Kasumi-1 (cell line): ENCODE measurements at regions not wholly inside any gene's neighbourhood (a gene's known extent, or its start where the extent isn't known, plus 50 kb on each side); places are given as distances from the start of the nearest gene placed in this dataset.

ENCODE experiments used
- DNase-seq, 2 experiments: peaks; one replicate each; lab custom pipeline; 2025; lab: John Stamatoyannopoulos, UW

- DNase-seq, result no peak
Observed at GRCh38 chr6:105966481-105966880, 119.7 kb upstream of the PRDM1 start.

DNA sequence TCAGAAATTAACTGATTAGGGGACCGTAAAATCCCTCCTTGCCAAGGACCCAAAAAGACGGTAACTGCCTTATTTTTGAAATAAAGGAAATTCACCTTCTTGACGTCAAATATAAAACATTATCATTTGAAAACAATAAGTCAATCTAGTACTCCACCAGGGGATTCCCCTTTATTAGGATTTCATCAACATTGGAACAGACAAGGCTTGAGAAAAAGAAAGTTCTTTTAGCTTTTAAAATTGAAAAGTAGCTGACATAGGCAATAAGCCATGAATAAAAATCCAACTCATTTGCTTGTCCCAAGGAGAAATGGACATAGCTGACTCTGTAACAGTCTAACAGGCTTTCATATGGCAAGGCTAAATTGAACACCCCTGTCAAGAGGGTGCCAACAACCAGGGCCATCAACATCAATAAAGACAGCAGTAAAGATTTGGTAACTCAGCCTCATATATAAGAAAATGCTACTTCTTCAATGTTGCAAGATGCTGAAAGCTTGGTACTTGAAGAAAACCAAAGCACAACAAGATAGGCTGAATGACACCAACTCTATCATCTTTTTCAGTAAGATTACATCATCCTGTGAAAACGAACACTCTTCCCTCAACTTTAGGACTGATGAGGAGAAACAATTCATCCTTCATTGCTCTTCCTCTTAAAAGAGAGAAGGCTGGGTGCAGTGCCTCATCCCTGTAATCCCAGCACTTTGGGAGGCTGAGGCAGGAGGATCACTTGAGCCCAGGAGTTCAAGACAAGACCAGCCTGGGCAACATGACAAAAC lies 121.0 kb upstream of the PRDM1 start:
- DNase-seq, result no peak

DNA sequence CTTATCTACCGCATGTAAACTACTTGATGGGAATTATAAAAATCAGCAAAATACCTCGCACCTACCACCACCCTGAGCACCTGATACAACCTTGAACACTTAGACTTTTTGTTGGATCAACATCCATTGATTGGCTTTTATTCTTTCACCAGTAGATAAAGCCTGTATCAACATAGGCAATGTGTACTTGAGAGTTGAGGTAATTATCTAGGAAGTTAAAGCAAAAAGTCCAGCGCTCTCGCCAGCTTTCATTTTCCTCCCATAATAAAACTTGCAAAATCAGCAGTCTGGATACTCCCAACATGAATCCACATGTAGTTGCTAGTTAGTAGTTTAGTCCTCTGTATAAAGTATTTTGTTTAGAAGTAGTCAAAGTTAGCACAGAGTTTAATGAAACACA lies 132.0 kb upstream of the PRDM1 start:
- no peak for DNase-seq

DNA sequence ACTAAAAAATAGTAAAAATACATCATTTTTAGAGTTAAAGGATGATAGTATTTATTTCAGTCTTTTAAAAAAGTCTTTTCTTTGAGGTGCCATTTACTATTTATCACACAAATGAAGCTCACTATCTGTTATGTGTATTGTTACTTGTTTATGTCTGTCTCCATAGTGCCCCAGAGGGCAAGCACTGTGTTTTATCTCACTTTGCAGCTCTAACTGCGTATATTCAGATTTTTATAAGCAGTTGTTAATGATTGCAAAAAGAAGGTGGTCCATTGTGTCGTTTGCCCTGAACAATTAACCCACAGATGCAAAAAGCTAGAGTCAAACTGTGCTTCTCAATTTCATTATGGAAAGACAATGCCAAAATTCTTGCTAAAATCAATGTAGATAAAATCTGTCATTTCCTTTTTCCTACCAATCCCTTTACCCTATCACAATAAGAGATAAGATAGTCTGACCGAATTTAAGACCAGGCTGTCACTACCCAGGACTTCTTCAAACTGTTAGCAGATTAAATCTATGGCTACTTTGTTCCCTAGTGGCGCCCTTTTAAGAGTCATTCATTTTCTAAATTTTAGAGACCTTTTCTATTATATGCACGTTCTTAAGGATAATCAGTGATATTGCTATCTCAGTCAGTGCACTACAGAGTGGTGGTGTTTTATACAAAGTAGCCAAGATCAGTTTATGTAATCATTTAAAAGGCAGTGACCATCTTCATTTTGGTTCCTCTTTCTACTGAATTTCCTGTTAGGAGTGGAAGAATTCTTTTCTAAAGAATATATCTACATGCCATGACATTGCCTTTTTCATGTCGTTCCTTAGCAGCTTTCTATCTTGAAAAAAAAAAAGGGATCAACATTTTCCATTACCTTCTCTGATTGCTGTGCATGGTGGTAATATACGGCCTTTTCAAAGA lies 133.1 kb upstream of the PRDM1 start:
- DNase-seq, result peak; percentile 35 to 42

- DNase-seq, result no peak
Observed at GRCh38 chr6:105952326-105952725, 133.8 kb upstream of the PRDM1 start.

GRCh38 chr6:105951322-105951721 lies 134.8 kb upstream of the PRDM1 start:
- no peak for DNase-seq

DNA sequence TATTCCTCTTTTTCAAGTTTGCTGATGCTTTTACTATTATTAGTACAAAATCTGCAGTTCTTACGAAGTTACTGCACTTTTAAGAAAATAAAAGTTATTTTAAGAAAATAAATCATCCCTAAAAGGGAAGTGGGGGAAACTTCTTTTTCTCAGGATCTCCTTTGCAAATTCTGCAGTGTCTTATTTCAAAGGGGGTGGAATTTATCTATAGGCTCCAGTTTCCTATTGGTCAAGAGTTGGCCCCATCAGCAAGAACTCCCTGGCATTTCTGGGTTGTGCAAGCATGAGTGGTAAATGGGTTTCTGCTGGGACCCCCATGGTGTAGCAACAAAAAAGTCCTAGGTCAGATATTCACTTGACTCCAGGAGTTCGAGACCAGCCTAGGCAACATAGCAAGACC lies 136.3 kb upstream of the PRDM1 start:
- peak; percentile 37 to 51 for DNase-seq

DNA sequence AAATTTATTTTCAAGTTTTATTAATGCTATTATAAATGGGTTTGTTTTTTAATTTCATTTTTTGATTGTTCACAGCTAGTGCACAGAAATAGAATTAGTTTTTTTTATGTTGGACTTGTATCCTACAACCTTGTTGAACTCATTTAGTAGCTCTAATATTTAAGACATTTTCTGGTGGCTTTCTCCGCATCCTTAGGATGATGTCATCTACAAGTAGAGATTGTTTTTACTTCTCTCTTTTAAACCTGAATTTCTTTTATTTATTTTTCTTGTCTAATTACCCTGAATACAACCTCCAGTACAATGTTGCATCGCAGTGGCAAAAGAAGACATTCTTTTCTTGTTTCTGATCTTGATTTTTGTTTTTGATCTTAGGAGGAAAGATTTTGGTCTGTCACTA lies 142.6 kb upstream of the PRDM1 start:
- no peak for DNase-seq

GRCh38 chr6:105941621-105942412 lies 144.3 kb upstream of the PRDM1 start:
- no peak for DNase-seq

GRCh38 chr6:105940990-105941389 lies 145.1 kb upstream of the PRDM1 start:
- no peak for DNase-seq

DNA sequence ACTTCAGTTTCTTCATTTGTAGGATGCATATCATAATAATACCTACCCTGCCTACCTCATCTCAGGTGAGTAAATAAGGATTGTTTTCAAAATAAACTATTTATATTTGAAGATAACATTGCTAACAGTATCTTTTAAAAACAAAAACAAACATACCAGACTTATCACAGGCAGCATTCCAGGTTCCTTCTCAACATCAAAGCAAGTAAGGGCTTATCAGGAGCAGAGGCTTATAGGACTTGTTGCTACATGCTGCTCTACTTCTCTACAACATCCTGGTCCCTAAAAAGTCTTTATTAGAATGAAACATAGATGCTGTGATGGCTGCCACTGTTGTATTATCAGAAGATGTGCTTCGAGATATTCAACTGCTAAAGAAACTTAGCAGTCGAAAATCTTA lies 149.2 kb upstream of the PRDM1 start:
- no peak for DNase-seq

GRCh38 chr6:105935416-105935815 lies 150.7 kb upstream of the PRDM1 start:
- no peak for DNase-seq

DNA sequence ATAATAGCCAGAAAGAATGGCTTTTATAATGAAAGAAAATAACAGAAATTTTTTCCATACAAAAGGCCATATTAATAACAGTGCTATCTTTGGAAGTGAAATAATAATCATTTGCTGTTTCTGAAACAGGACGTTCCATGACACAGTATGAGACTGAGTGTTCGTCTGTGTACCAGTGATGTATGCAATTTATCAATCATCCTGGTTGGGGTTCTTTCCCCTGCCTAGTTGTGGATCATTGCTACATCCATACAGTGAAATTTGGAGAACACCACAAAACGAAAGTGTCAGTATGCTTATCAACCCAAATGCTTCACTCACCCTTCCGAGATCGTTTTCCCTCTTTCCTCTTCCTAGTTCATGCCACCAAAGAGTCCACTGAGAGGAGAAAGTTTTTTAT lies 151.4 kb upstream of the PRDM1 start:
- DNase-seq, result no peak

DNA sequence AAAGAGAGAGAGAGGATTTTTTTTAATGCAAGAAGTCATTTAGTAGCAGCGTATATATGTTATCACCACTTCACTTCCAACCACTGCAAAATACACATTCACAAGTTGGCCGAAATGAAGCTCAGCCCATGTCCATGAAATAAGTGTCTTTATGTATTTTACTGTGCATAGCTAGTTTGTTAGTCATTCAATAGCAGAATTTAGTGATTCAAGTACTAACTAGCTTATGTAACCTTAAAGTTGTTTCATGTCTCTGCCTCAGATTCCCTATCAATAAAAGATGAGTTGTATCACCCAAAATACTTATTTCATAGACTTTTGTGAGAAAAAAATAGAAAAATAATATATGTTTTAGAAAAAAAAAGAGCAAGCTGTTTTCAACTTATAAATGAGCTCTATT lies 153.7 kb upstream of the PRDM1 start:
- DNase-seq, result no peak

GRCh38 chr6:105929626-105930025 lies 156.5 kb upstream of the PRDM1 start:
- no peak for DNase-seq

DNA sequence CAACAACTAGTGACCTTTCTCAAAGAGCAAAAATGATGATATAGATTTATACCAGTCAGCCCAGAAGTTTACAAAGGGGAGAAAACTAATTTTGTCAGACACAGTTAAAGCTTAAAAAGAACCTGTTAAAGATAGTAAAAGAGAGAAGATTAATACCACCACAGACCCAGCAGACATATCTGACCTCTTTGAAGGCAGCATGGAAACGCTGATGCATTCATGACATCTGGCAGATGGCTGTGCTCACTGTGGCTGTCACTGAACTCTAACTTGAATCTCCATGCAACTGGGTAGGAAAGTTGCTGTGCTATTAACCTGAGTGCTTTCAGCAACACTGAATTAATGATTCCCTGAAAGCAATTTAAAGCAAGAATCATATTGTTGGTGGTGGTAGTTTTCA lies 159.8 kb upstream of the PRDM1 start:
- no peak for DNase-seq

DNA sequence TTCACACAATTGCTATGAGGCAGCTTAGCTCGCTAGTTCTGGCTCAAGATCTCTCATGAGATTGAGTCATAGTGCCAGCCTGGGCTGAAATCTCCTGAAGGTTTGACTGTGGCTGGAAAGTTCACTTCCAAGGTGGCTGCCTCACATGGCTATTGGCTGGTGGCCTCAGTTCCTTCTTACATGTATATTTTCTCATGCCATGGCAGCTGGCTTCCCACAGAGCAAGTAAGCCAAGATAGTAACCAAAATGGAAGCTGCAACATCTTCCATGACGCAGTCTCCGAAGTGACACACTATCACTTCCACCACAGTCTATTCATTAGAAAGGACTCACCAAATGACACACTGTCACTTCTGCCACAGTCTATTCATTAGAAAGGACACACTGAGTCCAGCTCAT lies 160.4 kb upstream of the PRDM1 start:
- no peak for DNase-seq

DNA sequence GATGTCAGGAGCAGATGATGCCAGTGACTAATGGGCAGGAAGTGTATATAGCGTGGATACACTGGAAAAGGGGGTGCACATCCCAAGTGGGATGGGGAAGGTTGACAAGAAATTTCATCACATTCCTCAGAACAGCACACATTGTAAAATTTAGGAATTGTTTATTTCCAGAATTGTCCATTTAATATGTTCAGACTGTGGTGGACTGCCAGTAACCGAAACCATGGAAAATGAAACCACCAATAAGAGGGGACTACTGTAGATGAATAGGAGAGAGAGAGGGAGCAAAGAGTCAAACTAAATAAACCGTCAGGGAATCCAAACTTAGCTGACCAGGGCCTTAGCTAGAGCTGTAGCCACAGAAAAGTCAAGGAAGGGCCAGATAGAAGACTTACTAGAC lies 164.4 kb upstream of the PRDM1 start:
- no peak for DNase-seq

DNA sequence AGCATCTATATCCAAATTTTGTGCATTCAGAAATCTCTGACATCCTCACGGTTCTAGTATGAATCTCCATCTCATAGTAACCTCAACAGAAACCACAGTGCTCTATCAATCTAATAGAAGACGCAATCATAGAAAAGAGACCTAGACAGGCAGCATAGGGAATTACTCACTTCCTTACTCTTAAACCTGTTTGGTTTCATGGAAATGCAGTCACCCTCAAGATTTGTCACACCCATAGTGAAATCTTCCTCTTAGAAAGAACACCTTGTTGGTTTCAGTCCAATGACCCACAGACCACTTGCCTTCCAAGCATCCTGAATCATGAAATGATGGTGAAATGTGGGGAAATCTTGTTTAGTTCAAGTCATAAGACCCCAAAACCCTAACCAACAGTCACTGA lies 166.1 kb upstream of the PRDM1 start:
- no peak for DNase-seq

- no peak for DNase-seq
Observed at GRCh38 chr6:105917038-105917695, 169.0 kb upstream of the PRDM1 start.

GRCh38 chr6:105911106-105911629 lies 175.0 kb upstream of the PRDM1 start:
- no peak for DNase-seq

DNA sequence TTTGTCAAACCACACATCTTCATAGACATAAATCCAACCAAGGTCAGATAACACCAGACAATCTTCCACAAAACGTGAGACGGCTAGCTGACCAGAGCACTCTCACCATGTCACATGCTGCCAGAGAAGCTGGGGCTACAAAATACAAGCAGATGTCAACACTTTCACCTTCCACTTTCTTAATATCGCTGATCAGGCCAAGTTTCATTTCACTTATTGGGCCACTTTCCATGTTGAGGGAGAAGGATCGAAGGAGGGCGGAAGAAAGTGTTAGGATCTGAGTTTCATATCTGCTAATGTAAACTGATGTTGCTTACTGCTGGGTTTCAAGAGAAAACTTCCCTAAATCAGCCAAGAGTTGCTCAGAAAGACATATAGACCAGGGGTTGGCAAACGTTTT lies 177.0 kb upstream of the PRDM1 start:
- no peak for DNase-seq
